Esophagus (tissue), 2 donors: ENCODE measurements at regions not wholly inside any gene's neighbourhood (a gene's known extent, or its start where the extent isn't known, plus 50 kb on each side); places are given as distances from the start of the nearest gene placed in this dataset.

Experiments used
- H3K27ac ChIP-seq, 2 donors: one replicate each; pipeline ENCODE4 v1.5.1; 2013; ENCODE audit warnings: low read depth in 2 of 2, mild to moderate bottlenecking in 2 of 2, inconsistent platforms in 1 of 2, low read length in 1 of 2, moderate library complexity in 1 of 2
- H3K27me3 ChIP-seq, 2 donors: one replicate each; pipeline ENCODE4 v1.6.1; 2013; ENCODE audit warnings: low read length in 2 of 2, control low read depth in 1 of 2, mild to moderate bottlenecking in 1 of 2; ENCODE audit not compliant: insufficient read depth in 2 of 2, control insufficient read depth in 1 of 2
- H3K36me3 ChIP-seq, 2 donors: one replicate each; pipeline ENCODE4 v1.6.1; 2013; ENCODE audit warnings: low read length in 1 of 2; ENCODE audit not compliant: control insufficient read depth in 2 of 2, insufficient read depth in 2 of 2
- H3K4me1 ChIP-seq, 2 donors: one replicate each; pipeline ENCODE4 v1.6.1; 2013; ENCODE audit warnings: low read length in 1 of 2; ENCODE audit not compliant: control insufficient read depth in 2 of 2, insufficient read depth in 2 of 2
- H3K4me3 ChIP-seq, 2 donors: one replicate each; pipeline ENCODE4 v1.5.1; 2013; ENCODE audit warnings: low read length in 2 of 2, mild to moderate bottlenecking in 2 of 2, low read depth in 1 of 2, moderate library complexity in 1 of 2
- H3K9me3 ChIP-seq, 2 donors: one replicate each; pipeline ENCODE4 v1.6.1; 2013; ENCODE audit warnings: mild to moderate bottlenecking in 2 of 2, low read depth in 1 of 2, low read length in 1 of 2, moderate library complexity in 1 of 2; ENCODE audit not compliant: control insufficient read depth in 2 of 2, insufficient read depth in 1 of 2
- WGBS, 2 donors: extraction: QIAGEN DNeasy Blood & Tissue Kit; methylation state at CpG; one replicate each; pipeline ENCODE4 v1.1.7; 2013; 5-methylcytosine and 5-hydroxymethylcytosine counted together
- donor health status: healthy with polysubstance abuse.
- donor health status: Bipolar disorder and iron deficiency.

DNA sequence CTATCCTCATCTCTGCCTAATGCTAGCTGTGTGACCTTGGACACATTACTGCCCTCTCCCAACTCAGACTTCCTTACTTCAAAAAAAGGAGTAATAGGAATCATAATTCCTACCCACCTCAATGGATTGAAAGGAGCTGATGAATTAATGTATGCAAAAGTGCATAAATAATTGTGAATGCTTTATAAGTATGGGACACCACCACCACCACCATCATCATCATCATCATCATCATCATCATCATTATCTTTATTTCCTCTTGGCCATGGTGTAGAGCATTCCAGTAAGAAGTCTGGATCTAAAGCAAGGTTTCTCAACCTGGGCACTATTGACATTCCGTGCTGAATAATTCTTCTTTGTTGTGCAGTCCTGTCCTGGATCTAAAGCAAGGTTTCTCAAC, 282.5 kb downstream of the MEX3B start:
- 81 to 90% methylated on average over 1 of the region's 1 CpG for WGBS, 2 donors
- Histone ChIP-seq H3K27ac (no peak overlapping the region), H3K9me3 (no peaks in the 10 kb centered on the region), H3K4me3 (no peak overlapping the region), H3K27me3 (no peaks in the 10 kb centered on the region), H3K4me1 (no peaks in the 10 kb centered on the region), H3K36me3 (no peaks in the 10 kb centered on the region)

DNA sequence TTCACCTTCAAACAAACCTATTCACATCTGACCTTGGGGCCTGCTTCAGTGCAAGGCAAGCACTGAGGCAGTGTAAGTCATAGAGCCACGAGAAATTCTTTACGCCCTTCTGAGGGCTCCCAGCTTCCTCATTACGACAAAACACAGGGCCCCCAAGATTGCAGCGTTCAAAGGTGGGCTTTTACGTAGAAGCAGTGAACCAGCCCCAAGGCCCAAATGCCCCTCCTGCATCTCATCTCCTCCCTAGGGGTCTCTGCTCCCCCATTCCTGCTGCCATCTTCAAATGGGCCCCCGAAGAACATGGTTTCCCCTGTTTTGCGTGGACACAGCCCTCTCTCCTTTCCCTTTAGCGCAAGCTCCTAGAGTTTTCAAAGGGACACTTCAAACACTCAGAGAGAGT, 285.1 kb downstream of the MEX3B start:
- WGBS, 2 donors: 92 to 94% methylated on average over 8 of the region's 8 CpGs

DNA sequence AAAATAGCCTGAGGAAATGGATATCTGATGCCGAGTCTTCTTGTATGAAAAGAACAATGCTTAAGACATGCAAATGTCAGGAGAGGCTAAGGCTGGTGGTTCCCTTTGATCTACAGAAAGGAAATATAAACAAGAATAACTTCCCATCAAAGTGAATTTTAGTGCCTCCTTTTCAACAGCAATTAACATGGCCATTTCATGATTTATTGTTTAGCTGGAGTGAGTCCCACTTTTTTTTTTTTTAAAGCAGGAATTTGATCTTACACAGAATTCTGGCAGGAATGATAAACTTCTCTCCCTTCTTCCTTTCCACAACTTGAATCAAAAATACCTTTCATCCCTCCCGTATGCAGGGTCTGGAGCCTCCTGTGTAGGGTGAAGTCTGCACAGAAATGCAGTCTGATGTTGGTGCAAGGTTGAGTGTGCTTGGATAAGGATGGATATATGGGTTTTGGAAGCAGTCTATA, 287.0 kb downstream of the MEX3B start:
- WGBS, 2 donors: 31 to 43% methylated on average over 2 of the region's 2 CpGs
- H3K36me3 ChIP-seq: no peaks in the 10 kb centered on the region

More for the DNA sequence above, 285.1 kb downstream of the MEX3B start:
- Histone ChIP-seq H3K27ac (no peak overlapping the region), H3K9me3 (no peaks in the 10 kb centered on the region), H3K4me3 (no peak overlapping the region), H3K4me1 (no peaks in the 10 kb centered on the region), H3K27me3 (no peaks in the 10 kb centered on the region), H3K36me3 (no peaks in the 10 kb centered on the region)

DNA sequence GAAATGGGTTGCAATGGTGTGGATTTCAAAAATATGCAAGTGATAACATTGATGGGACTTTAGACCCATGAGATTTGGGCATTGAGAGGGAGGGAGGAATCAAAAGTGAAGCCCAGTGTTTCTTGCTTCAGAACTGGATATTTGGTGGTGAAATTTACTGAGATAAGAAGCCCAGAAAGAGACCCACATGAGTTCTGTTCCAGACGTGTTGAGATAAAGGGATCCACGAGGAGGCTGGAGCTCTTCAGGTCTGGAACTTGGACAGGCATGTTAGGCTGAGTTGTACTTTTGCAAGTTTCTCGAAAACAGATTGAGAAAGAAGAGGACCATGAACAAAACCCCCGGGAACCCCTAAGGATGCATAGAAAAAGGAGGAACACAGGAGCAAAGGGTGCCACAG, 290.2 kb downstream of the MEX3B start:
- no peaks in the 10 kb centered on the region for H3K9me3 ChIP-seq
- no peaks in the 10 kb centered on the region for H3K36me3 ChIP-seq
- H3K4me1 ChIP-seq: peaks cover 0 to 5% of the 10 kb centered on the region in 2 donors
- no peaks in the 10 kb centered on the region for H3K27me3 ChIP-seq
- no peak overlapping the region for H3K27ac ChIP-seq
- no peak overlapping the region for H3K4me3 ChIP-seq
- WGBS, 2 donors: 78 to 88% methylated on average over 4 of the region's 4 CpGs

More for the DNA sequence above, 287.0 kb downstream of the MEX3B start:
- no peak overlapping the region for H3K4me3 ChIP-seq
- H3K27me3 ChIP-seq: no peaks in the 10 kb centered on the region
- no peaks in the 10 kb centered on the region for H3K9me3 ChIP-seq
- no peaks in the 10 kb centered on the region for H3K4me1 ChIP-seq
- H3K27ac ChIP-seq: no peak overlapping the region

DNA sequence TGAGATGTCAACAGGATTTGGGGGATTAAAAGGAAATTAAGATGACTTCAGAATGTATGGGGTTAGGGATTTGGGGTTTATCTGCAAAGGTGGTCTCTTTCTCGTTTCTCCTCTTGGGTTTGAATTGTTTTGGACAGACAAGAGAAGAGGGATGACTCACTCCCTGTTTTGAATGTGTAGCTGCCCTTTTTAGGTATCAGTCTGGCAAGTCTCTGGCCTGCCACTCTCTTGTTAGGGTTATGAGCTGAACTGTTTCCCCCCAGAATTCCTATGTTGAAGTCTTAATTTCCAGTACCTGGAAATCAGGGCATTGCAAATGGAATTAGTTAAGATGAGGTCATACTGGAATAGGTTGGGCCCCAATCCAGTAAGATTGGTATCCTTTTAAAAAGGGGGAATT, 291.7 kb downstream of the MEX3B start:
- no peaks in the 10 kb centered on the region for H3K9me3 ChIP-seq
- H3K27me3 ChIP-seq: no peaks in the 10 kb centered on the region
- H3K36me3 ChIP-seq: no peaks in the 10 kb centered on the region
- 14 to 31% methylated on average over 1 of the region's 1 CpG for WGBS, 2 donors
- H3K4me1 ChIP-seq: peaks cover 0 to 5% of the 10 kb centered on the region in 2 donors
- no peak overlapping the region for H3K4me3 ChIP-seq
- H3K27ac ChIP-seq: no peak overlapping the region

DNA sequence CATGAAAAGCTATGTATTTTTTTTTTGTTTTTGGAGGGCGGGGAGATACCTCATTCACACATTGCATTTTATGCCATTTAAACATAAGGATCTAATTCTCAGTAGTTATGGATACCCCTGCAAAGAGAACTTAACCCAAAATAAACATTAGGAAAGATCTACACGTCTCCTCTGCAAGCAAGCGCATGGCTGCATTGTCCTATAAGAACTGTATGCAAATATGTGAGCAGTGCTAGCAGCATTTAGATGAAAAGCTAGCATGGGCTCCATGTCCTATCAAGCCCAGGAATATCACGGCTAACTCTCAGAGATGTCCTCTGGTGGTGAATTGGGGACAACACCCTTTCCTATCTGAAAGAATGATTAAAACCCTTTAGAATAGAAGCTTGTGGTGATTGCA, 292.8 kb downstream of the MEX3B start:
- Histone ChIP-seq H3K27me3 (no peaks in the 10 kb centered on the region), H3K36me3 (no peaks in the 10 kb centered on the region), H3K27ac (no peak overlapping the region), H3K9me3 (no peaks in the 10 kb centered on the region), H3K4me1 (peaks cover 0 to 5% of the 10 kb centered on the region in 2 donors), H3K4me3 (no peak overlapping the region)
- 40 to 43% methylated on average over 4 of the region's 4 CpGs for WGBS, 2 donors

DNA sequence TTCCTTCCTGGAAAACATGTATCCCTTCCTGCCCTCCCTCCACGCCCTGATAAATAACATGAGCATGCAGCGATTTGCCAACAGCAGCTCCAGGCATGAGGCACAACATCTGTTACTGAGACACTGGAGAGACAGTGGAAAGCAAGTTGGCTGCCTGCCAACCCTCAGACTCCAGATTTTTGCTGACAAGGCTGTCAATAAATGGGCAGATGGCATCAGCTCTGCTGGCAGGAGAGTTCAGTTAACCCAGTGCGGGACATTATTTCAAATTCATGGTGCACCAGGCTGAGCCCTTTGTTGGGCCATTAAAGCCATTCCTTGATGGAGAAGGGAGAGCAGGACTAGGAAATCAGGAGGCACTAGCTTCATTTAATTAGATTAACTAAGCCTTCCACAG, 293.3 kb downstream of the MEX3B start:
- H3K27ac ChIP-seq: no peak overlapping the region

DNA sequence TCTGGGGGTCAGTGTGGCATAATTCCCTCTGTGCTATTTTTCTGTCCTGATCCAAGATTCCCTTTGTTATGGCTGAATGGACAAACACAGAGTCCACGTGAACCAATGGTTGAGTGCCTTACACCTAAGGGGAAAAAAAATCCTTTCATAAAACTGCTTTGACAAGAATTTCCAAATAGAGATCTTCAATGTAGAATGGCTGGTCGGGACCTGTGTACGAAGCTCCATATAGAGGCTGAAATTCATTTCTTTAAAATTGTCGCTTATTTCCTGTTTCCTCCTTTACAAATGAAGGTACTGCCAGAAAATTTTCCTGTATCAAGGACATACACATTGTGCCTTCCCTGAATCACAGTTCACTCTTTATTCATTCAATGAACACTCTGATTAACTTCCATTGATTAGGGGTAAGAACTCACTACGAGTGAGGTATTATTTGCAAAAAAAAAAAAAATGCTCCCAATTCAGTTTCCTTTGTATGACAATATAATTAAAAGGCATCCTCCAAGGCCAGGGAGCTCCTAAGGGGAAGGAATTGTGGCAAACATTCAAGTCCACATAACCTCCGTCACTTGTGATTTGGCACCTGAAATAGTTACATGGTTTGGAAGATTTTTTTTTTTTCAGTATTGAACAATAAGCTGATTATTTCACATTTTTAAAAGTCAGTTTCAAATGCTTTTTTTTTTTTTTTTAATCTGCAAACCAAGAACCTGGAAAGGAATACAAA, 293.8 kb downstream of the MEX3B start:
- WGBS, 2 donors: 27 to 40% methylated on average over 6 of the region's 6 CpGs
- H3K36me3 ChIP-seq: no peaks in the 10 kb centered on the region
- H3K9me3 ChIP-seq: no peaks in the 10 kb centered on the region
- H3K27ac ChIP-seq: no peak overlapping the region
- H3K27me3 ChIP-seq: no peaks in the 10 kb centered on the region
- peaks cover 0 to 5% of the 10 kb centered on the region in 2 donors for H3K4me1 ChIP-seq
- H3K4me3 ChIP-seq: no peak overlapping the region

More for the DNA sequence above, 293.3 kb downstream of the MEX3B start:
- H3K4me1 ChIP-seq: peaks cover 0 to 5% of the 10 kb centered on the region in 2 donors
- H3K27me3 ChIP-seq: no peaks in the 10 kb centered on the region
- H3K36me3 ChIP-seq: no peaks in the 10 kb centered on the region
- no peaks in the 10 kb centered on the region for H3K9me3 ChIP-seq
- WGBS, 2 donors: 16 to 34% methylated on average over 3 of the region's 3 CpGs
- no peak overlapping the region for H3K4me3 ChIP-seq

DNA sequence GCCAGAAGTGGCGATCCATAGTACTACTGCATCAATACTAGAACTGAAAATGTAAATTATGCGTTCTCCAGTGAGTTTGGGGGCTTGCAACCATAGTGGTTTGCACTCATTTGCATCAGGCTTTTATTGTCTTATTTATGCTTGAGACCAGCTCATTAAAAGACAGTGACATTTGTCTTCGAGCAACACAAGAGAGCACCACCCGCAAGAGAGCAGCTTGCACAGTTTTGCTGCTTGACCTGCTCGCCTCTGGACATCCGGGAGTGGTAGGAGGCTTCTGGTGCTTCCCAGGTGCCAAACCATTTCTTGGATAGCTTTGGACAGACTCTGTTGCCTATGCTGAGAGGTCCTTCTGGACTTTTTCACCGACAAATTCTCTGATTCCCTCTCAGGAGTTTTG, 294.6 kb downstream of the MEX3B start:
- Histone ChIP-seq H3K36me3 (no peaks in the 10 kb centered on the region), H3K9me3 (no peaks in the 10 kb centered on the region), H3K27ac (no peak overlapping the region), H3K4me3 (no peak overlapping the region), H3K27me3 (no peaks in the 10 kb centered on the region), H3K4me1 (peaks cover 0 to 5% of the 10 kb centered on the region in 2 donors)
- 70 to 79% methylated on average over 7 of the region's 7 CpGs for WGBS, 2 donors
